ENCODE measurements at regions not wholly inside any gene's neighbourhood (a gene's known extent, or its start where the extent isn't known, plus 50 kb on each side); places are given as distances from the start of the nearest gene placed in this dataset.
"Not testable (repeated sequence)": the region's sequence is repeated elsewhere in the genome, so short reads cannot be mapped to it uniquely, and the experiment has no call there.

GRCh38 chr7:65776677-65777076 is 96.2 kb upstream of the VKORC1L1 start:
- H4K20me1 ChIP-seq (ENCODE audit: insufficient read depth); CTCF ChIA-PET; intact Hi-C loops (cut with micrococcal nuclease); H3K4me3 ChIP-seq (replicated peaks in 1 of 2; ENCODE audit: low read depth in 1 of 2, low read length in 2 of 2); RAD21 ChIA-PET (ENCODE audit: low non-redundant PET in 1 of 2, low total read pairs in 2 of 2, uncharacterized antibody in 2 of 2, unreplicated experiment in 2 of 2); H3K4me1 ChIP-seq (ENCODE audit: control insufficient read depth in 1 of 2, insufficient read depth in 2 of 2, low read length in 2 of 2); H3K27me3 ChIP-seq (ENCODE audit: insufficient read depth, low read length); H3K9me2 ChIP-seq (ENCODE audit: insufficient read depth); BruUV-seq (replicated peaks); H3K36me3 ChIP-seq (ENCODE audit: control insufficient read depth in 1 of 2, insufficient read depth in 2 of 2, low read length in 2 of 2); H3K4me2 ChIP-seq (ENCODE audit: low read length); POLR2A ChIA-PET; H2AFZ ChIP-seq (ENCODE audit: low read depth, low read length, poor library complexity, severe bottlenecking); DNase-seq (ENCODE audit: low read depth, low spot score); ATAC-seq; H3K9me3 ChIP-seq (ENCODE audit: control insufficient read depth in 1 of 2, insufficient read depth in 1 of 2, low read depth in 1 of 2, low read length in 2 of 2); H3K9ac ChIP-seq (ENCODE audit: low read length); H3K79me2 ChIP-seq (ENCODE audit: insufficient read depth, low read length); H3K27ac ChIP-seq (ENCODE audit: low read depth, low read length): not testable (repeated sequence)

- DNase-seq (ENCODE audit: low read depth, low spot score); H3K79me2 ChIP-seq (ENCODE audit: insufficient read depth, low read length); H3K36me3 ChIP-seq (ENCODE audit: control insufficient read depth in 1 of 2, insufficient read depth in 2 of 2, low read length in 2 of 2); BruUV-seq (replicated peaks); H3K27ac ChIP-seq (ENCODE audit: low read depth, low read length); H3K9me3 ChIP-seq (ENCODE audit: control insufficient read depth in 1 of 2, insufficient read depth in 1 of 2, low read depth in 1 of 2, low read length in 2 of 2); H3K9me2 ChIP-seq (ENCODE audit: insufficient read depth); H2AFZ ChIP-seq (ENCODE audit: low read depth, low read length, poor library complexity, severe bottlenecking); CTCF ChIA-PET; intact Hi-C loops (cut with micrococcal nuclease); POLR2A ChIA-PET; H3K4me1 ChIP-seq (ENCODE audit: control insufficient read depth in 1 of 2, insufficient read depth in 2 of 2, low read length in 2 of 2); H3K9ac ChIP-seq (ENCODE audit: low read length); H4K20me1 ChIP-seq (ENCODE audit: insufficient read depth); H3K4me3 ChIP-seq (replicated peaks in 1 of 2; ENCODE audit: low read depth in 1 of 2, low read length in 2 of 2); RAD21 ChIA-PET (ENCODE audit: low non-redundant PET in 1 of 2, low total read pairs in 2 of 2, uncharacterized antibody in 2 of 2, unreplicated experiment in 2 of 2); H3K4me2 ChIP-seq (ENCODE audit: low read length); H3K27me3 ChIP-seq (ENCODE audit: insufficient read depth, low read length); ATAC-seq: not testable (repeated sequence)
Observed at GRCh38 chr7:65789943-65790342, 82.9 kb upstream of the VKORC1L1 start.

GRCh38 chr7:65791788-65792187 is 81.1 kb upstream of the VKORC1L1 start:
- BruUV-seq (replicated peaks); H3K36me3 ChIP-seq (ENCODE audit: control insufficient read depth in 1 of 2, insufficient read depth in 2 of 2, low read length in 2 of 2); H2AFZ ChIP-seq (ENCODE audit: low read depth, low read length, poor library complexity, severe bottlenecking); H4K20me1 ChIP-seq (ENCODE audit: insufficient read depth); intact Hi-C loops (cut with micrococcal nuclease); RAD21 ChIA-PET (ENCODE audit: low non-redundant PET in 1 of 2, low total read pairs in 2 of 2, uncharacterized antibody in 2 of 2, unreplicated experiment in 2 of 2); DNase-seq (ENCODE audit: low read depth, low spot score); POLR2A ChIA-PET; H3K79me2 ChIP-seq (ENCODE audit: insufficient read depth, low read length); H3K9me2 ChIP-seq (ENCODE audit: insufficient read depth); H3K9ac ChIP-seq (ENCODE audit: low read length); H3K27ac ChIP-seq (ENCODE audit: low read depth, low read length); H3K9me3 ChIP-seq (ENCODE audit: control insufficient read depth in 1 of 2, insufficient read depth in 1 of 2, low read depth in 1 of 2, low read length in 2 of 2); H3K27me3 ChIP-seq (ENCODE audit: insufficient read depth, low read length); H3K4me2 ChIP-seq (ENCODE audit: low read length); CTCF ChIA-PET; ATAC-seq; H3K4me3 ChIP-seq (replicated peaks in 1 of 2; ENCODE audit: low read depth in 1 of 2, low read length in 2 of 2); H3K4me1 ChIP-seq (ENCODE audit: control insufficient read depth in 1 of 2, insufficient read depth in 2 of 2, low read length in 2 of 2): not testable (repeated sequence)

- intact Hi-C loops (cut with micrococcal nuclease); H3K9ac ChIP-seq (ENCODE audit: low read length); H3K27me3 ChIP-seq (ENCODE audit: insufficient read depth, low read length); CTCF ChIA-PET; BruUV-seq (replicated peaks); H3K4me1 ChIP-seq (ENCODE audit: control insufficient read depth in 1 of 2, insufficient read depth in 2 of 2, low read length in 2 of 2); H3K36me3 ChIP-seq (ENCODE audit: control insufficient read depth in 1 of 2, insufficient read depth in 2 of 2, low read length in 2 of 2); H3K9me2 ChIP-seq (ENCODE audit: insufficient read depth); H2AFZ ChIP-seq (ENCODE audit: low read depth, low read length, poor library complexity, severe bottlenecking); DNase-seq (ENCODE audit: low read depth, low spot score); H4K20me1 ChIP-seq (ENCODE audit: insufficient read depth); POLR2A ChIA-PET; H3K27ac ChIP-seq (ENCODE audit: low read depth, low read length); ATAC-seq; RAD21 ChIA-PET (ENCODE audit: low non-redundant PET in 1 of 2, low total read pairs in 2 of 2, uncharacterized antibody in 2 of 2, unreplicated experiment in 2 of 2); H3K9me3 ChIP-seq (ENCODE audit: control insufficient read depth in 1 of 2, insufficient read depth in 1 of 2, low read depth in 1 of 2, low read length in 2 of 2); H3K79me2 ChIP-seq (ENCODE audit: insufficient read depth, low read length); H3K4me3 ChIP-seq (replicated peaks in 1 of 2; ENCODE audit: low read depth in 1 of 2, low read length in 2 of 2); H3K4me2 ChIP-seq (ENCODE audit: low read length): not testable (repeated sequence)
Observed at GRCh38 chr7:65792726-65793125, 80.1 kb upstream of the VKORC1L1 start.

Measured in HCT116 (cell line).